ENCODE measurements at regions not wholly inside any gene's neighbourhood (a gene's known extent, or its start where the extent isn't known, plus 50 kb on each side); places are given as distances from the start of the nearest gene placed in this dataset.

DNA sequence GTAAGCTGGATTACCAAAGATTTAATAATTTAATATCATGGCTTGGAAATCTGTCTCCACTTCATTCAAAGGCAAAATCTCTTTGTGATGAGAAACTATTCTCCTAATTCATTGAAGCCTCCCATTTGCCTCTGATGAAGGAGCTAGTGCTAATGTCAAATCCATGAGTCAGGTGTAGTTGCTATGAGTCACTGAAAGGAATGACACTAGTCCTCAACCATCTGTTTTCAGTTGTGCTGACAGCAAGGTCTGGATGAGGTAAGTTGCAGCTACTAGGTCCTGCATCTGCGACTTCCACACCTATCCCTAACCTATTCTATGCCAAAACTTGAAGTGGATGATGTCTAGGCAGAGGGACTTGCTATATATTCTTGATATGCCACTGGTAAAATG is 324.0 kb upstream of the UBE2E3 start:
- no peak for DNase-seq

DNA sequence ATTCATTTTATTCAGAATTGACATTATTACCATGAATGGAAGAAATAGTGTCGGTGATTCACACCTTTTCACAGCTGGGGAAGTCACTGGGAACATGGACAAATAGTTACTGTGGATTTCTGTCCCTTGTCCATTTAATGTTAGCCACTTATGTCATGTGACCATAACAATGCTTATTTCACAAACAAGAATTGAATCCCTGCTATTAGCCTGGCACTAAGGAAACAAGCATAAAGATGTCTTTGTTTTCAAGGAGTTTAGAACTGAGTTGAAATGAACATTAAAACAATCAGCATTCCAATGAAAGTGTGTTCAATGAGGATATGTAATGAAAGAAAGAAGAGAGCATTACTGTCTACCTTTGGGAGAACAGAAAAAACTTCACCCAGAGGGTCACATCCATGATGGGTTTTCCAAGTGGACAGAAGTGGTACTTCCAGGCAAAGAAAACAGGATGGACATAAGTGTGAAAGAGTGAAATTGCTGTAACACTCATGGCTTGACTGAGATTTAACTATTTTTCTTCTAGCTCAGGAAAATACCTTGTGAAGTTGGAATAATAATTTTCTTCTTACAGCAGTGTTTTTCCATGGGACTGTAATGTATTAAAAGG is 324.5 kb upstream of the UBE2E3 start:
- DNase-seq: no peak

DNA sequence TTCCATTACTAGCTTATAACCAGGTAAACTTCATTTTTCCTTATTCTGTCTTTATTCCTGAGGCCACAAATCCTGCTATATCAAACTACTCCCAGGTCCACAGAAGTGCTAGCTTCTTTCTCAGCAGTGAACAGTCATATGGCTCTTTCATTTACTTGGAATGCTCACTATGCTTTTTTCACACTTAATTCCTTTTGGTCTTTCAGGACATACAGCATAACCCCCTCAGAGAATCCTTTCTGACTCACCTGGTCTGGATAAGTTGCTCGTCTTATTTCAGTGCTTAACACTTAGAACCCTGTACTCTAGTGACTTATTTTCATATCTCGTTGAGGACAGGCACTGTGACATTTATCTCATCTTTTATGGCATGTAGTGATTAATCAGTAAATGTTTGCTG is 325.0 kb upstream of the UBE2E3 start:
- no peak for DNase-seq

DNA sequence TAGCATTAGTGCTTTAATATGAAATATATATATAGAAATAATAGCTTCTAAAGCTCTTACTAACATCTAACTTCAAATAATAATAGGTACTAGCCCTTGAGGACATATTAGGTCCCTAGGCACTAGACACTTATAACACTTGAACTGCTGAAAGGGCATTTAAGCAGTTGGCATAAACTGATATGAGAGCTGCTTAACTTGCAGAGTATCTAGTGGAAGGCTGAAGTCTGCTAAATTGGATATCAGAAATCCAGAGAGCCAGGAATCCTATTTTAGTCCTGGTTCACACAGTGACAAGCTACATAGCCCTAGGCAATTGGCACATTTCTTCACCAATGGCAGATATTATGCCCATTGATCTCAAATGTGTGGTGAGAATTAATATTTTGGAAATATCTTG is 326.9 kb upstream of the UBE2E3 start:
- DNase-seq: no peak

DNA sequence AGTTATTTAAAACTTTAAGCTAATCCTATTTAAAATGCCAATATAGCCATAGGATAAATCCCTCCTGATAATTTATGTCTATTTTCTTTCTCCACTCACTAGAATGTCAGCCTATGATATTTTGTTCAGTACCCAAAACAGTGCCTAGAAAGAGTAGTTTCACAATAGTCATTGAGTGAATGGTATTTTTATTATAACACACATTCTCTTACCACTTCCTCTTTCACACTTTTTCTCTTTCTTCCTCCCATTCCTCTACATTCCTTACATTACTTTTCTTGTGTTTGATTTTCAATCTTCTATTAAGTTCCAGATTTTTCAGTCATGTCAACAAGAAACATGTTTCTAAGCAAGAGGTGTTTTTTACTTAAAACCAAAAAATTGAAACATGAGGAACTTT is 327.6 kb upstream of the UBE2E3 start:
- DNase-seq: no peak

DNA sequence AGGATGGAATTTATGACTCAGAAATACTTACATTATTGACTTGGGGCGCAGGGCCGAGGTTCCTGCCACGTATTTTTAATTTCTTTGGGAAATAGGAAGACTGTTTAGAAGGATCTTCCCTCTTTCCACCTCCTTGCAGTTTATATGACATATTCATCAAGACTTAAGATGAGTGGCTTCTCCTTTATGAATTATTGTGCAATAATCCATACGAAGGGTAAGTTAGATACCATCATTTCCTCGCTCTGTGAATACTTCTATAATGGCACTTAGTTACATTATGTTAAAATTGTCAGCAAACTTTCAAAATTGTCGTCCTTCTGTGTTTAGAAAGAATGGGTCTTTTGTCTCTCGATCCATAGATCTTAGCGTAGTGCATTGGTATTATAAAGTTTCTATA is 328.8 kb upstream of the UBE2E3 start:
- no peak for DNase-seq

DNA sequence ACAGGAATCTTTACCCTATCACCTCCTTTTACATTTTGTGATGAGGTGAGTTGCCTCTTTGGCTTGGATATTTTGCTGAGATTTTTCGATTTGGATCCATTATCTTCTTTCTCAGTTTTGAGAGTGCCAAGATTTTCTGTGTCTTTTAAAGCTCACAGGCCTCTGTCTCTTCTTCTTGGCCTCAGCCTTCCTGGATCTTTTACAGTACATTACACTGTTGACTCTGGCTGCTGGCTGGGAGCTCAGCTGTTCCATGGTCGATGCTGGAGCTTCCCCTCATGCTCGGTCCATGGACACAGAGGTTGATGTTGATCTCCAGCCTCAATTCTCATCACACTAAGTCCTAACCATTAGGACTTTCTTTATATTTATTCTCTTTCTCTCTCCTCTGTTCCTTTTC is 332.8 kb upstream of the UBE2E3 start:
- no peak for DNase-seq

DNA sequence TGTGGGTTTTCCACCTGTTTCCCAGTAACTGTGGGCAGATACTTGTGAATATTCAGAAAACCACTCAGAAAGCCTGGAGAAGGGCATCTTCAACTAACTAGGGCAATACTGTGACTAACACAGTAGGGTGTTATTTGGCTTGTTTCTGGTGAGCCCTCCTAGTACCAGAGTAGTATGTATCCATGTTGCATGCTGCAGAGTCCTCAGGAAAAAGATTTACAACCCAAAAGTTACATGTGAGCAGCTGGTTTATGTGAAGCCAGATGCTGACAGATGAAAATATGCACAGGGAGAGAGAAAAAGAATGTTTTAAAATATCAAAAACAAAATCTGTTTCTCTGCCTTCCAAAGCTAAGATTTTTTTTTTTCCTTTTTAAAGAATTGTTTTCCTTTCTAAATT is 333.2 kb upstream of the UBE2E3 start:
- DNase-seq: no peak

DNA sequence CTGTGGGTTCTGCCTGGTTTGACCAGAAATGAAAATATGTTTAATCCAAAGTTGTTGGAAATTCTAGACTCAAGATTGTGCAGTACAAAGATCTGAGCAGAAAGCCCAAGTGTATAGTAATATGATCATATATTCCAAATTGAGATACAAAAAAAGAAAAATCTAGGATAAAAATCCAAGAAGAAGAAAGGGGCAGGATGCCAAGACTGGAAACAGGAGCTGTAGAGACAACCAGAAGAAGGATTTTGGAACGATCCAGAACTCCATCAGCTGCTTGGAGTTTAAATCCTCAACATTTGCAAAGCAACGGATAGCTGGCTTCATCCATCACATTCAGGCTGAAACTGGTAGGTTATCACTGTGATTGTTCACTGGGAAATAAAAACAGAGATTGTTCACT is 333.6 kb upstream of the UBE2E3 start:
- no peak for DNase-seq

DNA sequence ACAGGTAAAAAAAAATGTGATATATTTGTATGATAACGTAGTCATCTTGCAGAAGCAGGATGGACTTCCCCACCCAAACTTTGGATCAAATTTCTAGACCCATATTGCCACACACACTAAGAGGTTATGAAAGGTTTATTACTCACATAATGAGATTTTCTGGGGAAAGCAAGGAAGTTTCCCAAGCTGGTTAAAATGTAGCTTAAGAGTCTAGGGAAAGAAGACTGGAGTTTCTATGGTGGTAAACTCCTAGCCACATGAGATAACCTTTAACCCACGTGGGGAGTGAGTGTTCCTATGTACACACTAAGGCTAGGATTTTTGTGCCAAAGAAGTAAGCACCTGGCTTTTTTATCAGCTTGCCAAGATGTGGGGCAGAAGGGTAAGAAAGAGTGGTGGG is 335.7 kb upstream of the UBE2E3 start:
- DNase-seq: peak; percentile 7

DNA sequence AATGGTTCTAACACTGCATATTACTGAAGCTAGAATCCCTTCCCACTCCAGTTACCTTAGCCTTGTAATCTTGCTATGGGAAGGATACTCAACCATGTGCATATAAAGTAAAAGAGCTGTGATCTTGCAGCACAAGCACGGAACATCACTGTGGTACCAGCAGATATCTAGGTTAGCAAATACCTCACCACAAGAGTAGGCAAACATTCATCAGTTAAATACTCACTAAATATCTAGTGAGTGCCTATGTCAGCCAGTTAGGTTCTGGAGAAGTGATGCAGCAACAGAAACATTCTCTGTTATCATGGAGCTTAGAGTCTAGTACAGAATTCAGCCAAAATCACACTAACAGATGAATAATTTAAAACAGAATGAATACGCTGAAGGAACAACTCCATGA is 349.6 kb upstream of the UBE2E3 start:
- no peak for DNase-seq

DNA sequence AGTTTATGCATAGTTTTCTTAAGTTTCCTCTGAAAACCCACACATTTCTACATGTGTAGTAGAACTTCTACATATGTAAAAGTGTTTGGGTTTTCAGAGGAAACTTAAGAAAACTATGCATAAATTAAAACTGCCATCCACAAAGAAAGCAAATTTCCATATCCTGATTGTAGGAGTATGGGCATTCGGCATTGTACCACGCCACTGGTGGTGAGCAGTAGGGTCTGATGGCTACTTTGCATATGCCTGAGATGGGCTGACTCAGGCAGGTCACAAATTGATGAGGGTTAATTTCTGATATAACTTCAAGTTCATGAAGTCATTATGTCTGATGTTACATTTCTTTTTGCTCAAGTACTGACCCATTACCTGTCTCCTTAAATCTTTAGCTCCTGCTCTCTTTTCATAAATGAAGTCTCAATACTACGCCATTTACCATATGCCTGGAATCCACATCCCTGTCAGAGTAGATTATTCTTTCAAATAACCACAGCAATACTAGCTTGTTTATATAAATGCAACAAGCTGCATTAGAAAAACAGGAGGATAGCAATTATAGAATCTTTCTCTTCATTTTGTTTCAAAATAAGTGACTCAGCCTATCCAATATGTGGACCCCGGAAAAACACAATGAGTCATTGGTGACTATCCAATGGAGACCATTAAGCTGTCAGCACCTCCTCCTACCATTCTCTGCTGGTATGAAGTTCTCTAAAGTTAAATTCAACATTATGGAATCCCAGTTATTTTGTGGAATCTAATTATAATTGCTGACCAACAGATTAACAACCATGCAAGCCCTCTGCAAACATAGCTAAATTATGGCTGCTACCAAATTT is 355.2 kb upstream of the UBE2E3 start:
- no peak for DNase-seq

DNA sequence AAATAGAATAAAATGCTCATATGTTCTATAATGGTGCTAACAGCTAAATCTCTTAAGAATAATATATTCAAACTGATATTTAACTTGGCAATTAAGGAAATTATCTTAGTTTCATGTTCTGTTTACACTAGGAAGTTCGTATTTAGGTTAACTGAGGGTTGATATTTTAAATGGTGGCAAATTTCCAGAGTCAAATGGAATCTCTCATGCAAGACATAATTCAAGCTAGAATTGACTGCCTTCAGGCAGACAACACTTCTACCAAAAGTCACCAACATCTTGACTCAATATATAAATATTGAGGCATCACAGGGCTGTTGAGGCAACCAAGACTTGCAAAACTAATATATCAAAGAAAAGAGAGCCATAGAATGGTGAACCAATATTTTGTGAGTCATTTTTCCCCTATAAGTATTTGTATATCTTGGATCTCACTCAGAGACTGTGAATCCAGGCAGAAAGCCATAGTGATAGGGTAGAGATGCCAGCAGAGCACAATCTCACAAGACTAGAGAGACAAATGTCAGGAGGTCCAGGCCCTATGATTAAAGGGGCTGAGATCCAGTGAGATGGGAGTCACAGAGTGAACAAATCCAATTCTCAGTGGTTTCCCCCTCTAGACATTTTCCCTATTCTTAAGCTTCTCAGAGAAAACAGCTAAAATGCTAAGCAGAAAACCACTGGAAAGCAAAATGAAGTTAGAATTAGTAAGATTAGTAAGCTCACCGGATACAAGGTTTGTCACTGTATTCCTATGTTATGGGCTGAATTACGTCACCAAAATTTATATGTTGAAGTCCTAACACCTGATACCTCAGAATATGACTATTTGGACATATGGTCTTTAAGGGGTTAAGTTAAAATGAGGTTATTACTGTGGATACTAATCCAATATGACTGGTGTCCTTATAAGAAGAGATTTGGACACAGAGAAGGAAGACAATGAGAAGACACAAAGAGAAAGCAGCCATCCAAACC is 358.2 kb upstream of the UBE2E3 start:
- DNase-seq: no peak

DNA sequence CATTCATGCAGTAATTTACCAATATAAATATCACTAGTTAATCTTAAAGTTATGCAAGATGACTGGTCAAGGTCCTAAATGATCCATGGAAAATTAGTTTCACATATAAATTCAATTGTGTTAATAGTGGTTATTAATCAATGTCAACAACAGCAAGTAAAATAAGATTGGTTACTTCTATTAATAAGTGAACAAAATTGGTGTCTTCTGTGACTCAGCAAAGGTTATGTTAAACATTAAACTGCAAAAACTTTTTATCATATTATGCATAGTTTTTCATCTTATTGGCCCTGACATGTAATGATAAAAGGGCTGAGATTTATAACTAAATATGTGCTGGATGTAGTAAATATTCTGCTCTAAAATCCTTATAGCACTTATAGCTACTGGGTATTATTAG is 359.0 kb upstream of the UBE2E3 start:
- DNase-seq: no peak

DNA sequence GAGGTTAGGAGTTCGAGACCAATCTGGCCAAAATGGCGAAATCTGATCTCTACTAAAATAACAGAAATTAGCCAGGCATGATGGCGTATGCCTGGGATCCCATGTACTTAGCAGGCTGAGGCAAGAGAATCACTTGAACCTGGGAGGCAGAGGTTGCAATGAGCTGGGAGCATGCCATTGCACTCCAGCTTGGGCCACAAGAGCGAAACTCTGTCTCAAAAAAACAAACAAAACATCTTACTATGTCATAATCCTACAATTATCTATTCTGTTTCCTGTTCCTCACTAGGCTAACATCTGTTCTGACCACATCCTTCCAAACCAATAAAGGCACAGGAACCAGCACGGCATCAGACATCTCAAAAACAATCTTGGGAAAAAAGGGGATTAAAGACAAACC is 361.8 kb upstream of the UBE2E3 start:
- no peak for DNase-seq

DNA sequence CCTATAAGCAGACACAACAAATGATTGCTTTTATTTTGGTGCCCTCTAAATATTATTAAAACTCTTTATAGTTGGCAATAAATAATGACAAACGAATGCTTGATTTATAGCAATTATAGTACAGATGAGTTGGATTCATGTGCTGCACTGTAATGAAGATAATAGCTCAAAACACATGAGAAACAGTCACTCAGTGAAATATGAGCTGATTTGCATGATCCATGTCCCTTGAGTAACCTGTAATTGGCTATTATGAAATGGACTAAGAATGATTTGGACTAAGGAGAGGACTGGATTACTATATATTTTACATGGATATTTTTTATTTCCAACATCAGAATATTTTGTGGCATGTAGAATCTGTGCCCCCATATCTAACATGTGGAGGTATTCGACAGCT is 365.6 kb upstream of the UBE2E3 start:
- no peak for DNase-seq

DNA sequence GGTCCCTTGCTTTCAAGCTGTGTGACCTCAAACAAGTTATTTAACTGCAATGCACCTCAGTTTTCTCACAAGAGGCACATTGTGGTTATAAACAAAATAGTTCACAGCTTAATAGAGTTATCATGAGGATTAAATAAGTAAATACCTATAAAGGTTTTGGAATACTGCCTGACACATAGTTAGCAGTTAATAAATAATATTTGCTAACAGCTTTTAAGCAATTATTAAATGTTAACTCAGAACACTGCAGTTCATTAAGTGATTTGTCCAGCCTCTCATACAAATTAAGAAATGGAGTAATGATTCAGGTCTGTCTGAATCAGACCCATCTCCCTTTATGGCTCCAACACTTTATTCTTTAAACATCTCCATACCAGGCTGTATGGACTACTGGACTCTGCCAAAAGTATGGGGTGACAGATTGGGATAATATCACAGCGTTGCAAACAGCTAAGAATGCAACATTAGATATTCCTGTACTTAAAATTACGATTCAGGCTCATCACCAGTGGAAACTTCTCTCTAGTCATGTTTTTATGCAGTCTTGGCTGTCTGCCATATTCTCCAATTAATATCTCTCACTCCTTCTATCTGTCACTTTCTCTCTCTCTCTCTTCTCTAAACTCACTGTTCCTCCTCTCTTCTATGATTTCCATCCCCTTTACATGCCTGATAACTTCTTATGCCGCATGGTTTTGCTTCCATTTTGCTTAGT is 370.6 kb upstream of the UBE2E3 start:
- DNase-seq: no peak

DNA sequence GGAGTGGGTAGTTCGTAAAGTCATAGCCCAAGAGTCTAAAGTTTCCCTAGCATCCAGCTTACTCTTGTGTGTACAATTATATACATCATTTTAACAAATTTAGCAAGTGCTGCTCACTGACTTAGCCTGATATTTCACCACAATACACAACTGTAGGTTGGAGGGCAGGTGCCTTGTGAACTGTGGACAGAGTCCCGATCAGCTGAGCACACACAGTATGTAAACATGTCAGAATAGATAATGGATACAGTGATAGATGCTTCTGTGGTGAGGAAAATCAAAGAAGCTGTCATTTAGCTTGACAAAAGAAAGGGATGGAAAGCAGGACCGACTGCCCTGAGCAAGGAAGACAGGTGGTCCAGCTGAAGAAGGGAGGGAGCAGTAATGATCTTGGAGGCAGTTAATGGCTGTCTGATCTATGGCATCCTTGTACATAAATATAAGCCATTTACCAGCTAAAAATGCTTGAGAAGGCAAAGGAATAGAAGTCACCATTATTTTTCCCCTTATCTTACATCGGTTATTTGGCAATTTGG is 372.8 kb upstream of the UBE2E3 start:
- no peak for DNase-seq

DNA sequence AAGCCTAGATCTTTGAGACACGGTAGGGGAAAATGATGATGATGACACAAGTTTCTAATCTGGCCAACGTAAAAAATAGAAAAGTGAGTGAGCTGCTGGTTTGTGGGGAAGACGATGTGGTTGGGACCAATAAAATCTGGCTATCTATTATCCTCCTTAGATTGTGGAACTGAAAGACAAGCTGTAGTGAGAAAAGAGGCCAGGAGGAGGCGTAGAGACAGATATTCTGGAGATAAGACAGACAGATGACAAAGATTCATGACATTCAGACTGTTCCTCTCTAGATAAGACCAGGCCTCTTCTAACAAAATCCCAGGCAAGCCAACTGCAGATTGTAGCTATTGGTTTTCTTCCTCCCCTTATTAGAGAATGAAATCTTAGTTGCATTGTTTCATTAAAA is 376.3 kb upstream of the UBE2E3 start:
- DNase-seq: peak; percentile 6

DNA sequence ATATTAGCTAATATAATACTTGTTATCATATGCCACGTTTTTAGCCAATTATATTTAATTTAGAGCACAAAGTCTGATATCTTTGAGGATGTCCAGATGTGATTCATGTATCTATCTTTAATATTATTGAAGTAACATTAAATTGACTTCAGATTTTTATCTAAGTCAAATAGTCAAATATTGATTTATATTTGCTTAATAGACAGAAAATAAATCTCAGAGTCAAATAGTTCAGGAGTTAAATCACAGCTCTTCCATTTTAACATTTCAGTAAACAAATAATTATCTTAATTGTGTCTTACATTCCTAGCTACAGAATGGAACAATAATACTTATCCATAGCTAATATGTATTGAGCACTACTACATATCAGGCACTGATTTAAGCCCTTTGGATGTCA is 379.4 kb upstream of the UBE2E3 start:
- DNase-seq: no peak

DNA sequence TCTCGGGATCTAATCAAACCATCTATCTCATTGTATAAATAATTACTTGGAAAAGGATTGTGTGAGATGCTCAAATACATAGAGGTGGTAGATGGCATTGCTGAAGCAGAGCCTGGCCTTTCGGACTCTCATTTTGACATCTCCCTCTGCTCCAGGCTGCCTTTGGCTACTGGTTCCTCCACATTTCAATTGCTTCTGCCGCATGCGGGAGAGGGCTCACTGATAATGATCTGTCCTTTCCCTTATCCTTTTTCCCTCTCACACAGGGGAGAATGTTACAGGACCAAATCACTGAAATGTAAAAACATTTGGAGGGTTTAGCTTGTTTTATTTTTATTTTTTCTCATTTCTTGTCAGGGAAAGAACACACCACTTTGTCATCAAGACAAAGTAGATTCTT is 380.6 kb upstream of the UBE2E3 start:
- no peak for DNase-seq

DNA sequence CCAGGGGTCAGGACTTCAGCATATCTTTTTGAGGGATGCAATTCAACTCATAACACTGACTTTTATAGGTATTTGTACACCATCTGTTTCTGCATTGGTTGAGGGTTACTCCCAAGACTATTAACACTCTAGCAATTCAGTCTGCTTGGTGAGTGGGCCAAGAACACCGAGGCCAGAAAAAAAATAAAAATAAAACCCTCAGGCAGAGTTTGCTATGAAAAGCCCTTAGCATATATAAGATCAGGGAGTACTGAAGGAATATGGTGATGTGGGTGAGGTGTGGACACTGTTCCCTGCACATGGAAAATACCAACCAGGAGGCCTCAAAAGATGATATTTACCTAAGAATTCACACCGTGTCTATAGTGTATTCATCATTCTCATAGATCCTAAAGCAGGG is 383.2 kb upstream of the UBE2E3 start:
- no peak for DNase-seq

DNA sequence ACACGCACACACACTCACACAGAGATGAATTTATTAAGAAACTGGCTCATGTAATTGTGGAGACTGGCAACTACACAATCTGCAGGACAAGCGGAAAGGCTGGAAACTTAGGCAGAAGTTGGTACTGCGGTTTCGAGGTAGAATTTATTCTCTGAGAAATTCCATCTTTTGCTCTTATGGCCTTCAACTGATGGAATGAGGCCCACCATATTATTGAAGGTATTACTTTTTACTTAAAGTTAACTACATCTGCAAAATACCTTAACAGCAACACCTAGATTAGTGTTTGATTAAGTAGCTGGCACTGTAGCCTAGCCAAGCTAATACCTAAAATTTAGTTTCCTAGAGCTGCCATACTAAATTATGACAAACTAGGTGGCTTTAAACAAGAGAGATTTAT is 384.0 kb upstream of the UBE2E3 start:
- DNase-seq: no peak

All from suppressor macrophage treated with lipopolysaccharide for 4 hours (primary cell).